ENCODE measurements at regions not wholly inside any gene's neighbourhood (a gene's known extent, or its start where the extent isn't known, plus 50 kb on each side); places are given as distances from the start of the nearest gene placed in this dataset.
"Not testable (repeated sequence)": the region's sequence is repeated elsewhere in the genome, so short reads cannot be mapped to it uniquely, and the experiment has no call there.

- DNase-seq, result no peak
Measured at GRCh38 chr3:6060251-6060650, 800.7 kb upstream of the GRM7 start.

GRCh38 chr3:6062261-6063187 is 798.4 kb upstream of the GRM7 start:
- DNase-seq, result no peak

GRCh38 chr3:6066397-6066796 is 794.5 kb upstream of the GRM7 start:
- DNase-seq, result no peak

DNA sequence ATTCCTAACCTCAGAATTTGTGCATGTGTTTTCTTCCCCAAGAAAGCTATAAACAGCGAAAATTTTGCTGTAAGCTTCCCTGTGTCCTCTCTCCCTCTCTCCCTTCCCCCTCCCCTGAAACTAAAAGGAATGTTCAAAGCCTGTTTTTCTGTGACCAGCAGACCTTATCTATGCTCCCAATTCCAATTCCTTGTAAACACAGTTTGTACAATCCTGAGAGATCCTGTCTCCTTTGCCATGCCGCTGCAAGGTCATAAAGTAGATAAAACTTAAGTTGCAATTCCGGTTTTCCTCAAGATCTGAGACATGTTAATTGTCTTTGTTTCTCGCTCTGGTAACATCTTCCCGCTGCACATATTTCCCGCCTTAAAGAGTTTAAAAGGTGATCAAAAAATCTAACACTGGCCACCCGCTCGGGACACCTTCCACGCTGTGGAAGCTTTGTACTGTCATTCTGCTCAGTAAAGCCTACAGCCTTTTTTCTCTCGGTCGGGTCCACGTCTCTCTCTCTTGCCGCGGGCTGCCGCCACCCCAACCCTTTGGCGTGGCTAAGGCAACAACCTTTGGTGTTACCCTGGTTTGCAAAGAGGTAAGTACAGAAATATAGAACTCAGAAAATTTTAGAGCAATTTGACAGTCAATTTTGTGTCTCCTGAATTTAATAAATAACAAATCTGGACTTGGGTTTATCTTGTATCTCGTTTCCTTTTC is 793.9 kb upstream of the GRM7 start:
- DNase-seq, result not testable (repeated sequence)

- no peak for DNase-seq
Measured at GRCh38 chr3:6074952-6075351, 786.0 kb upstream of the GRM7 start.

- no peak for DNase-seq
Measured at GRCh38 chr3:6078436-6078835, 782.5 kb upstream of the GRM7 start.

GRCh38 chr3:6079011-6079410 is 781.9 kb upstream of the GRM7 start:
- no peak for DNase-seq

GRCh38 chr3:6079561-6080179 is 781.2 kb upstream of the GRM7 start:
- DNase-seq, result no peak

GRCh38 chr3:6088433-6088832 is 772.5 kb upstream of the GRM7 start:
- DNase-seq, result no peak

DNA sequence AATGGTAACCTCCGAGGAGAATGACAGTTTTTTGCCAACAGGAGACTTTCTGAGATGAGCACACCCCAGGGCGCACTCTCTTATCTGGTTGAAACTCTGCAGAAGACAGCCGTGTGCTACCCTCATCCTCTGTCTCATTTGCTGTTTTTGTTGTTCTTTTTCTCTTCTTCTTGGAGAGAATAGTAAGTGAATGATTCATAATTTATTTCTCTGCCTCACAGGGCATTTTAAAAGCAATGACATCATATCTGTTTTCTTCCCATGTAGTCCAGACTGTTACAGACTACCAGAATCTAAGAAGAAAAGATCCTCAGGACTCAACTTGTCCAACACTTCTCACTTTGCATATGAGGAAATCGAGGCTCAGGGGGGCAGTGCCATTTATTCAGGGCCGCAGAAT is 771.1 kb upstream of the GRM7 start:
- no peak for DNase-seq

- DNase-seq, result no peak
Measured at GRCh38 chr3:6091262-6091661, 769.7 kb upstream of the GRM7 start.

DNA sequence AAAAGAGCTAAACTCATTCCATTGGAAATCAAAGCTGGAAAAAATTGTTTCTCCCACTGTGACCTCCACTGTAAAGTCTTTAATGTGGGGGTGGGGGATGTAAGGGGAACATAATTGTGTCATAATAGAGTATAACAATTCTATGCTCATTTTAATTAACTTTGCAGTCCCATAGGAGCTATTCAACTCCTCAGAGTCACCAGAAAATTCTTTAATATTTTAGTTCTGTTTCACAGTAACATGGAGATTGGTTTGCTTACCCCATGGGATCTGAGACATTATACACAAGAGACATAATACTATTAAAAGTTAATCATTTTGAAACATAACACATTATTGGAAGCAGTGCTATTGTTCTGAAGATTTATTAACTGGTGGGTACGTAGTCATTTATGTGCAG is 765.9 kb upstream of the GRM7 start:
- no peak for DNase-seq

- no peak for DNase-seq
Measured at GRCh38 chr3:6097021-6097420, 763.9 kb upstream of the GRM7 start.

- DNase-seq, result no peak
Measured at GRCh38 chr3:6097556-6097955, 763.4 kb upstream of the GRM7 start.

DNA sequence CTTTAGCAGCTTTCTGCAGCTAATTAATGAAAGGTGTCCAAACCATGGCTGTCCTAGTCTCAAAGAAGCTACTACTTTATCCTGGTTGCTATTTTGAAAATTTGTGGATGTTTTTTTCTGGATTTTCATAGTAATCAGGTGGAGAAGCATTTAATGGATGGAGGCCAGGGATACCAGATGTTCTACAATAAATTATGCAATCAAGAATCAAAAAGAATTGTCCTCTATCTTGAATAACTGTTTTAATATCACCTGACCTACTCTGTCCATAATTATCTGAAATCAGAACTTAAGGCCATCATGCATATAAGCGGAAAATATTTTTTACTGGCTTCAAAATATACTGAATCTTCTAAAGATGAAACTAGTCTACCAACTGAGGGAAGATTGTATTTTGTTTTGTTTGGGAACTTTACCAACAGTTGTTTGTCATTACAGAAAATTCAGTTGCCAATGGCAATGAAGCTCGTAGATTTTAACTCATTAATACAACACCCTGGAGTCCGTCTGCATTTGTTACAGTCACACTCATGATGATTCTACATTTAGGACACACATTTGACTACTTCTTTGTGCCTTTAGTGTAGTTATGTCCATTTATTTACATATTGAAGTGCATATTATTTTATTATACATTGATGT is 762.3 kb upstream of the GRM7 start:
- DNase-seq, result no peak

- DNase-seq, result no peak
Measured at GRCh38 chr3:6099458-6100075, 761.3 kb upstream of the GRM7 start.

DNA sequence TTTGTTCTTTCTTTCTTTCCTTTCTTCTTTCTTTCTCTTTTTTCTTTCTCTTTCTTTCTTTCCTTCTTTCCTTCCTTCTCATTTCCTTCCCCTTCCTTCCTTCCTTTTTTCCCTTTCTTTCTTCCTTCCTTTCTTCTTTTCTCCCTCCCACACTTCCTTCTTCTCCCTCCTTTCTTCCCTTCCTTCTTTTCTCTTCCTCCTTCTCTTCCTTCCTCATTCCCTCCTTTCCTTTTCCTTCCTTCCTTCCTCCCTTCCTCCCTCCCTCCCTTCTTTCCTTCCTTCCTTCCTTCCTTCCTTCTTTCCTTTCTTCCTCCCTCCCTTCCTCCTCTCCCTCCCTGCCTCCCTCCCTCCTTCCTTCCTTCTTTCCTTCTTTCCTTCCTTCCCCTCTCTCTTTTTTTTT is 755.7 kb upstream of the GRM7 start:
- no peak for DNase-seq

- no peak for DNase-seq
Measured at GRCh38 chr3:6108957-6109356, 752.0 kb upstream of the GRM7 start.

DNA sequence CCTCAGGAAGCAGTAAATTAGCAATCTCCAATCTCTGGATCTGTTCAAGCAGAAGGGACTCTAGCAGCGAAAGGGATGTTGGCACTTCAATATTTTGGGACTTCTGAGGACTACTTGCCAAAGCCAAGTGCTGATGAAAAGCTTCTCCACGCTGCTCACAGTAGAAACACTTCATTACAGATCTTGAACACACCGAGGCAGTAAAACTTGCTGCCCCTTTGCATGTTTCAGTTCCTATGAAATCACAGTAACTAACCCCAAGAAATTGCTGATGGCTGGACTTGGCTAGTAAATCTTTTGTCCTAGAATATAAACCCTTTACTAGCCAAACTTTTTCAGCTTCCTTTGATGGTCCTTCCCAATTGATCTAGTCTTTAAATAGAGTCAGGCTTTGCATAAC is 750.5 kb upstream of the GRM7 start:
- DNase-seq, result no peak

- no peak for DNase-seq
Measured at GRCh38 chr3:6112546-6112945, 748.4 kb upstream of the GRM7 start.

GRCh38 chr3:6113338-6113737 is 747.6 kb upstream of the GRM7 start:
- no peak for DNase-seq

DNA sequence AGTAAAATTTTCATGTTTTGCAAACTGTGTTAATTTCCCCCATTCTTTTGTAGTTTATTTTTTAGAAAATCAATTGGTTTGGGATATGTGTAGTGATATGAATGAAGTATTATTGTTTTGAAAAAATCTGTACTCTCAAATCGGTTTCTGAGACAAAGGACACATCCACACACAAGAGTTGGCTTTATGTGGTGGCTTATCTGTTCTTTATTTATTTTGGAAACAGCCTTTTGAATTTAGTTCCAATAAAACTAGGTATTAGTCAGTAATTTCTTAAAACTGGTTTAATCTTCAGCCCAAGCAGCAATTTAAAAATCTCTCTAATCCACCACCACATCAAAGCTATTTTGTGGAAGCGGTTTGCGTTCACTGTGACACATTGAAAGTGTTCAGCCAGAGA is 741.5 kb upstream of the GRM7 start:
- no peak for DNase-seq

- no peak for DNase-seq
Measured at GRCh38 chr3:6120786-6121185, 740.1 kb upstream of the GRM7 start.
